NCI-H2171 treated with DMSO at 0.1 percent for 48 hours (cell line): ENCODE measurements at regions not wholly inside any gene's neighbourhood (a gene's known extent, or its start where the extent isn't known, plus 50 kb on each side); places are given as distances from the start of the nearest gene placed in this dataset.

Experiments used
- DNase-seq: peaks from one replicate; lab custom pipeline; 2025; lab: John Stamatoyannopoulos, UW

GRCh38 chr6:22942403-22942802 is 373.0 kb downstream of the HDGFL1 start:
- no peak for DNase-seq

- no peak for DNase-seq
These were observed 374.0 kb downstream of the HDGFL1 start for GRCh38 chr6:22943327-22943726.

- DNase-seq, result no peak
These were observed 380.6 kb downstream of the HDGFL1 start for GRCh38 chr6:22949967-22950366.

- DNase-seq, result no peak
These were observed 382.7 kb downstream of the HDGFL1 start for GRCh38 chr6:22952097-22952496.

GRCh38 chr6:22954749-22955385 is 385.5 kb downstream of the HDGFL1 start:
- DNase-seq, result no peak

- peak; percentile 85 for DNase-seq
These were observed 386.8 kb downstream of the HDGFL1 start for GRCh38 chr6:22956029-22956681.

GRCh38 chr6:22958677-22959076 is 389.3 kb downstream of the HDGFL1 start:
- DNase-seq, result no peak

- DNase-seq, result no peak
These were observed 390.2 kb downstream of the HDGFL1 start for GRCh38 chr6:22959571-22959970.

GRCh38 chr6:22964334-22964733 is 395.0 kb downstream of the HDGFL1 start:
- no peak for DNase-seq

- peak; percentile 55 for DNase-seq
These were observed 396.5 kb downstream of the HDGFL1 start for GRCh38 chr6:22965889-22966288.

- DNase-seq, result no peak
These were observed 397.5 kb downstream of the HDGFL1 start for GRCh38 chr6:22966691-22967422.

- no peak for DNase-seq
These were observed 400.6 kb downstream of the HDGFL1 start for GRCh38 chr6:22970004-22970403.

- no peak for DNase-seq
These were observed 403.4 kb downstream of the HDGFL1 start for GRCh38 chr6:22972771-22973170.

GRCh38 chr6:22975079-22975478 is 405.7 kb downstream of the HDGFL1 start:
- DNase-seq, result no peak

GRCh38 chr6:22980446-22980845 is 411.1 kb downstream of the HDGFL1 start:
- DNase-seq, result no peak

- DNase-seq, result no peak
These were observed 432.8 kb downstream of the HDGFL1 start for GRCh38 chr6:23002044-23002619.

GRCh38 chr6:23003671-23004467 is 434.5 kb downstream of the HDGFL1 start:
- DNase-seq, result peak; percentile 99

GRCh38 chr6:23006656-23007055 is 437.3 kb downstream of the HDGFL1 start:
- DNase-seq, result no peak

- no peak for DNase-seq
These were observed 442.2 kb downstream of the HDGFL1 start for GRCh38 chr6:23011615-23012014.

GRCh38 chr6:23013776-23014175 is 444.4 kb downstream of the HDGFL1 start:
- no peak for DNase-seq

- DNase-seq, result peak; percentile 58
These were observed 447.3 kb downstream of the HDGFL1 start for GRCh38 chr6:23016696-23017095.

- DNase-seq, result no peak
These were observed 452.1 kb downstream of the HDGFL1 start for GRCh38 chr6:23021487-23021886.
